ENCODE measurements at regions not wholly inside any gene's neighbourhood (a gene's known extent, or its start where the extent isn't known, plus 50 kb on each side); places are given as distances from the start of the nearest gene placed in this dataset.

- no peaks in the 10 kb centered on the region for H3K27me3 ChIP-seq (ENCODE audit: low read depth, low read length)
- H3K27ac ChIP-seq (ENCODE audit: low read length): no peak overlapping the region
- H3K4me3 ChIP-seq (ENCODE audit: low read depth in 1 of 2, low read length in 2 of 2): no peak overlapping the region
- H3K36me3 ChIP-seq (ENCODE audit: control insufficient read depth in 1 of 2, insufficient read depth in 2 of 2, low read length in 2 of 2): no peaks in the 10 kb centered on the region
- no peaks in the 10 kb centered on the region for H3K4me1 ChIP-seq (ENCODE audit: control insufficient read depth in 1 of 2, insufficient read depth in 2 of 2, low read length in 2 of 2)
- no peaks in the 10 kb centered on the region for H3K9me3 ChIP-seq (ENCODE audit: control insufficient read depth in 1 of 2, low read length in 2 of 2)
Observed at GRCh38 chr17:53134548-53134947, 688.2 kb upstream of the KIF2B start.

- H3K27ac ChIP-seq (ENCODE audit: low read length): no peak overlapping the region
- H3K27me3 ChIP-seq (ENCODE audit: low read depth, low read length): no peaks in the 10 kb centered on the region
- no peak overlapping the region for H3K4me3 ChIP-seq (ENCODE audit: low read depth in 1 of 2, low read length in 2 of 2)
- H3K36me3 ChIP-seq (ENCODE audit: control insufficient read depth in 1 of 2, insufficient read depth in 2 of 2, low read length in 2 of 2): no peaks in the 10 kb centered on the region
- H3K9me3 ChIP-seq (ENCODE audit: control insufficient read depth in 1 of 2, low read length in 2 of 2): no peaks in the 10 kb centered on the region
- no peaks in the 10 kb centered on the region for H3K4me1 ChIP-seq (ENCODE audit: control insufficient read depth in 1 of 2, insufficient read depth in 2 of 2, low read length in 2 of 2)
Observed at GRCh38 chr17:53133876-53134275, 688.9 kb upstream of the KIF2B start.

GRCh38 chr17:53129863-53130262 lies 692.9 kb upstream of the KIF2B start:
- Histone ChIP-seq H3K27ac (ENCODE audit: low read length) (no peak overlapping the region), H3K9me3 (ENCODE audit: control insufficient read depth in 1 of 2, low read length in 2 of 2) (no peaks in the 10 kb centered on the region), H3K36me3 (ENCODE audit: control insufficient read depth in 1 of 2, insufficient read depth in 2 of 2, low read length in 2 of 2) (no peaks in the 10 kb centered on the region), H3K4me1 (ENCODE audit: control insufficient read depth in 1 of 2, insufficient read depth in 2 of 2, low read length in 2 of 2) (no peaks in the 10 kb centered on the region), H3K27me3 (ENCODE audit: low read depth, low read length) (no peaks in the 10 kb centered on the region), H3K4me3 (ENCODE audit: low read depth in 1 of 2, low read length in 2 of 2) (no peak overlapping the region)

- Histone ChIP-seq H3K4me3 (ENCODE audit: low read depth in 1 of 2, low read length in 2 of 2) (no peak overlapping the region), H3K27ac (ENCODE audit: low read length) (no peak overlapping the region), H3K36me3 (ENCODE audit: control insufficient read depth in 1 of 2, insufficient read depth in 2 of 2, low read length in 2 of 2) (no peaks in the 10 kb centered on the region), H3K4me1 (ENCODE audit: control insufficient read depth in 1 of 2, insufficient read depth in 2 of 2, low read length in 2 of 2) (no peaks in the 10 kb centered on the region), H3K27me3 (ENCODE audit: low read depth, low read length) (no peaks in the 10 kb centered on the region), H3K9me3 (ENCODE audit: control insufficient read depth in 1 of 2, low read length in 2 of 2) (no peaks in the 10 kb centered on the region)
Observed at GRCh38 chr17:53127331-53127730, 695.4 kb upstream of the KIF2B start.

- Histone ChIP-seq H3K36me3 (ENCODE audit: control insufficient read depth in 1 of 2, insufficient read depth in 2 of 2, low read length in 2 of 2) (no peaks in the 10 kb centered on the region), H3K27ac (ENCODE audit: low read length) (no peak overlapping the region), H3K4me3 (ENCODE audit: low read depth in 1 of 2, low read length in 2 of 2) (no peak overlapping the region), H3K9me3 (ENCODE audit: control insufficient read depth in 1 of 2, low read length in 2 of 2) (peaks cover 0 to under 1% of the 10 kb centered on the region in 2 donors), H3K27me3 (ENCODE audit: low read depth, low read length) (no peaks in the 10 kb centered on the region), H3K4me1 (ENCODE audit: control insufficient read depth in 1 of 2, insufficient read depth in 2 of 2, low read length in 2 of 2) (no peaks in the 10 kb centered on the region)
Observed at GRCh38 chr17:53122966-53123365, 699.8 kb upstream of the KIF2B start.

GRCh38 chr17:53119773-53120172 lies 703.0 kb upstream of the KIF2B start:
- no peak overlapping the region for H3K4me3 ChIP-seq (ENCODE audit: low read depth in 1 of 2, low read length in 2 of 2)
- peaks cover 5 to 12% of the 10 kb centered on the region in 2 donors for H3K9me3 ChIP-seq (ENCODE audit: control insufficient read depth in 1 of 2, low read length in 2 of 2)
- no peak overlapping the region for H3K27ac ChIP-seq (ENCODE audit: low read length)
- H3K36me3 ChIP-seq (ENCODE audit: control insufficient read depth in 1 of 2, insufficient read depth in 2 of 2, low read length in 2 of 2): no peaks in the 10 kb centered on the region
- H3K4me1 ChIP-seq (ENCODE audit: control insufficient read depth in 1 of 2, insufficient read depth in 2 of 2, low read length in 2 of 2): no peaks in the 10 kb centered on the region
- no peaks in the 10 kb centered on the region for H3K27me3 ChIP-seq (ENCODE audit: low read depth, low read length)

- Histone ChIP-seq H3K4me3 (ENCODE audit: low read depth in 1 of 2, low read length in 2 of 2) (no peak overlapping the region), H3K4me1 (ENCODE audit: control insufficient read depth in 1 of 2, insufficient read depth in 2 of 2, low read length in 2 of 2) (no peaks in the 10 kb centered on the region), H3K27ac (ENCODE audit: low read length) (no peak overlapping the region), H3K9me3 (ENCODE audit: control insufficient read depth in 1 of 2, low read length in 2 of 2) (peaks cover 5 to 12% of the 10 kb centered on the region in 2 donors), H3K36me3 (ENCODE audit: control insufficient read depth in 1 of 2, insufficient read depth in 2 of 2, low read length in 2 of 2) (no peaks in the 10 kb centered on the region), H3K27me3 (ENCODE audit: low read depth, low read length) (no peaks in the 10 kb centered on the region)
Observed at GRCh38 chr17:53118948-53119347, 703.8 kb upstream of the KIF2B start.

- H3K27me3 ChIP-seq (ENCODE audit: low read depth, low read length): no peaks in the 10 kb centered on the region
- no peaks in the 10 kb centered on the region for H3K36me3 ChIP-seq (ENCODE audit: control insufficient read depth in 1 of 2, insufficient read depth in 2 of 2, low read length in 2 of 2)
- H3K4me3 ChIP-seq (ENCODE audit: low read depth in 1 of 2, low read length in 2 of 2): no peak overlapping the region
- no peaks in the 10 kb centered on the region for H3K9me3 ChIP-seq (ENCODE audit: control insufficient read depth in 1 of 2, low read length in 2 of 2)
- H3K27ac ChIP-seq (ENCODE audit: low read length): no peak overlapping the region
- no peaks in the 10 kb centered on the region for H3K4me1 ChIP-seq (ENCODE audit: control insufficient read depth in 1 of 2, insufficient read depth in 2 of 2, low read length in 2 of 2)
Observed at GRCh38 chr17:53106886-53107285, 715.8 kb upstream of the KIF2B start.

- H3K27me3 ChIP-seq (ENCODE audit: low read depth, low read length): no peaks in the 10 kb centered on the region
- H3K4me3 ChIP-seq (ENCODE audit: low read depth in 1 of 2, low read length in 2 of 2): no peak overlapping the region
- no peak overlapping the region for H3K27ac ChIP-seq (ENCODE audit: low read length)
- no peaks in the 10 kb centered on the region for H3K9me3 ChIP-seq (ENCODE audit: control insufficient read depth in 1 of 2, low read length in 2 of 2)
- no peaks in the 10 kb centered on the region for H3K4me1 ChIP-seq (ENCODE audit: control insufficient read depth in 1 of 2, insufficient read depth in 2 of 2, low read length in 2 of 2)
- H3K36me3 ChIP-seq (ENCODE audit: control insufficient read depth in 1 of 2, insufficient read depth in 2 of 2, low read length in 2 of 2): no peaks in the 10 kb centered on the region
Observed at GRCh38 chr17:53101706-53102105, 721.0 kb upstream of the KIF2B start.

- Histone ChIP-seq H3K27me3 (ENCODE audit: low read depth, low read length) (no peaks in the 10 kb centered on the region), H3K4me1 (ENCODE audit: control insufficient read depth in 1 of 2, insufficient read depth in 2 of 2, low read length in 2 of 2) (no peaks in the 10 kb centered on the region), H3K36me3 (ENCODE audit: control insufficient read depth in 1 of 2, insufficient read depth in 2 of 2, low read length in 2 of 2) (no peaks in the 10 kb centered on the region), H3K4me3 (ENCODE audit: low read depth in 1 of 2, low read length in 2 of 2) (no peak overlapping the region), H3K9me3 (ENCODE audit: control insufficient read depth in 1 of 2, low read length in 2 of 2) (no peaks in the 10 kb centered on the region), H3K27ac (ENCODE audit: low read length) (no peak overlapping the region)
Observed at GRCh38 chr17:53100126-53100525, 722.6 kb upstream of the KIF2B start.

- Histone ChIP-seq H3K36me3 (ENCODE audit: control insufficient read depth in 1 of 2, insufficient read depth in 2 of 2, low read length in 2 of 2) (no peaks in the 10 kb centered on the region), H3K4me3 (ENCODE audit: low read depth in 1 of 2, low read length in 2 of 2) (no peak overlapping the region), H3K27me3 (ENCODE audit: low read depth, low read length) (no peaks in the 10 kb centered on the region), H3K9me3 (ENCODE audit: control insufficient read depth in 1 of 2, low read length in 2 of 2) (no peaks in the 10 kb centered on the region), H3K27ac (ENCODE audit: low read length) (no peak overlapping the region), H3K4me1 (ENCODE audit: control insufficient read depth in 1 of 2, insufficient read depth in 2 of 2, low read length in 2 of 2) (no peaks in the 10 kb centered on the region)
Observed at GRCh38 chr17:53093391-53093790, 729.3 kb upstream of the KIF2B start.

GRCh38 chr17:53092072-53092471 lies 730.7 kb upstream of the KIF2B start:
- H3K9me3 ChIP-seq (ENCODE audit: control insufficient read depth in 1 of 2, low read length in 2 of 2): no peaks in the 10 kb centered on the region
- no peak overlapping the region for H3K4me3 ChIP-seq (ENCODE audit: low read depth in 1 of 2, low read length in 2 of 2)
- no peaks in the 10 kb centered on the region for H3K36me3 ChIP-seq (ENCODE audit: control insufficient read depth in 1 of 2, insufficient read depth in 2 of 2, low read length in 2 of 2)
- H3K27me3 ChIP-seq (ENCODE audit: low read depth, low read length): no peaks in the 10 kb centered on the region
- H3K27ac ChIP-seq (ENCODE audit: low read length): no peak overlapping the region
- no peaks in the 10 kb centered on the region for H3K4me1 ChIP-seq (ENCODE audit: control insufficient read depth in 1 of 2, insufficient read depth in 2 of 2, low read length in 2 of 2)
